Upper lobe of left lung (tissue), 4 donors: ENCODE measurements at regions not wholly inside any gene's neighbourhood (a gene's known extent, or its start where the extent isn't known, plus 50 kb on each side); places are given as distances from the start of the nearest gene placed in this dataset.

Experiments used
- POLR2AphosphoS5 ChIP-seq, 2 donors: sonication (generic); formaldehyde crosslinking; IDR thresholded peaks; one replicate each; pipeline ENCODE4 v1.5.1; 2017; ENCODE audit warnings: antibody characterized with exemption in 2 of 2
- TF ChIP-seq, protein P1 (sequence below), 6 experiments: fragments of 450-650 bp in 4 of 6; fragments of 200-600 bp in 2 of 6; sonication (generic) in 2 of 6; IDR thresholded peaks; one replicate each; pipeline ENCODE4 v1.5.1; 2016 to 2019; ENCODE audit warnings: antibody characterized with exemption in 6 of 6

DNA sequence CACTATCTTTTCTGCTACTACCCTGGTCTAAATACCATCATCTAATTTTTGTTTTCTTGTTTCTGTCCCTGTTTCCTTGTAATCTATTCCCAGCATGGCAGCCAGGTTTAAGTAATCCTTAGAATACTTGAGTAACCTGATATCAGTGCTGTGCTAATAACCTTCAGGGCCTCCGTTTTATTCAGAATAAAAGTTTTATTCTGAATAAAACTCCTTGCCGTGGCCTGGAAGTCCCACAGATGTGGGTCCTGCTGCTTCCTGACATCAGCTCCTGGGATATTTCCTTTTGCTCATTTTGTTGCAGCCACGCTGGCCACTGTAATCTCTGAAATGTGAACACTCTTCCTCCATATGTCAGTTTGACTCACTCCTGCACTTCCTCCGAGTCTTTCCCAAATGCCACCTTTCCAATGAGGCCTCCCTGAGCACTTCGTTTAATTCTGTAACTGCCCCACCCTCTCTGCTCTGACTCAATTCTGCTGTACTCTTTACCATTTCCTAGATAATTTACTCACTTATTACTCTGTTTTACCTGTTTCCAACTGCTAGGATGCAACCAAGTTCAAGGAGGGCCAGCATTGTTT is 114.0 kb upstream of the FOXA2 start:
- TF ChIP-seq POLR2AphosphoS5 (IDR thresholded peaks at IDR 0.05) = no peak
- TF ChIP-seq, protein P1, sequence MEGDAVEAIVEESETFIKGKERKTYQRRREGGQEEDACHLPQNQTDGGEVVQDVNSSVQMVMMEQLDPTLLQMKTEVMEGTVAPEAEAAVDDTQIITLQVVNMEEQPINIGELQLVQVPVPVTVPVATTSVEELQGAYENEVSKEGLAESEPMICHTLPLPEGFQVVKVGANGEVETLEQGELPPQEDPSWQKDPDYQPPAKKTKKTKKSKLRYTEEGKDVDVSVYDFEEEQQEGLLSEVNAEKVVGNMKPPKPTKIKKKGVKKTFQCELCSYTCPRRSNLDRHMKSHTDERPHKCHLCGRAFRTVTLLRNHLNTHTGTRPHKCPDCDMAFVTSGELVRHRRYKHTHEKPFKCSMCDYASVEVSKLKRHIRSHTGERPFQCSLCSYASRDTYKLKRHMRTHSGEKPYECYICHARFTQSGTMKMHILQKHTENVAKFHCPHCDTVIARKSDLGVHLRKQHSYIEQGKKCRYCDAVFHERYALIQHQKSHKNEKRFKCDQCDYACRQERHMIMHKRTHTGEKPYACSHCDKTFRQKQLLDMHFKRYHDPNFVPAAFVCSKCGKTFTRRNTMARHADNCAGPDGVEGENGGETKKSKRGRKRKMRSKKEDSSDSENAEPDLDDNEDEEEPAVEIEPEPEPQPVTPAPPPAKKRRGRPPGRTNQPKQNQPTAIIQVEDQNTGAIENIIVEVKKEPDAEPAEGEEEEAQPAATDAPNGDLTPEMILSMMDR (IDR thresholded peaks at IDR 0.05) = no peak
